ENCODE measurements at regions not wholly inside any gene's neighbourhood (a gene's known extent, or its start where the extent isn't known, plus 50 kb on each side); places are given as distances from the start of the nearest gene placed in this dataset.

- no TSS peak for BruUV-seq (replicated peaks)
- ChIA-PET POLR2A (no interaction called here), SMC1A (ENCODE audit: uncharacterized antibody, unreplicated experiment) (no interaction called here), CTCF (interaction anchor here (1.0 kb wide), 1 partner anchor 19 kb away, joined by 6 read pairs; no protein-coding TSS in a partner anchor), RAD21 (ENCODE audit: unreplicated experiment) (no interaction called here)
- Histone ChIP-seq H3K36me3 (ENCODE audit: control insufficient read depth in 2 of 2, insufficient read depth in 2 of 2, low read length in 1 of 2) (no peaks in the 10 kb centered on the region), H4K20me1 (ENCODE audit: control insufficient read depth, insufficient read depth) (no peaks in the 10 kb centered on the region), H3K27me3 (replicated peaks in 1 of 2; ENCODE audit: control insufficient read depth in 2 of 2, insufficient read depth in 2 of 2, low read length in 1 of 2) (no peaks in the 10 kb centered on the region), H2AFZ (ENCODE audit: control insufficient read depth, low read depth, low read length) (no peak overlapping the region), H3K27ac (ENCODE audit: control insufficient read depth, insufficient read depth) (no peak overlapping the region), H3K79me2 (ENCODE audit: control insufficient read depth, insufficient read depth, low read length) (no peaks in the 10 kb centered on the region), H3K9me3 (replicated peaks; ENCODE audit: control insufficient read depth, insufficient read depth, low read length) (no peaks in the 10 kb centered on the region), H3K4me2 (ENCODE audit: control insufficient read depth, insufficient read depth) (no peak overlapping the region), H3K9ac (ENCODE audit: control insufficient read depth, insufficient read depth, low read length) (no peak overlapping the region), H3K4me1 (ENCODE audit: control insufficient read depth, insufficient read depth, low read length) (no peaks in the 10 kb centered on the region), H3K4me3 (no peak overlapping the region)
- in situ Hi-C loops (cut with MboI) (no loop called here), intact Hi-C loops (cut with micrococcal nuclease; ENCODE audit: unreplicated experiment) (no loop called here)
- FAIRE-seq: no peak
- 18% methylated on average over 7 of the region's 7 CpGs for WGBS (ENCODE audit: insufficient coverage, insufficient replicate concordance, low lambda C conversion rate, missing lambda C conversion rate)
- no peak for DNase-seq (ENCODE audit: low read depth, low spot score)
- no peak for TF ChIP-seq SP1 (IDR thresholded peaks at IDR 0.05; ENCODE audit: low read depth, low read length)
- ATAC-seq: no peak
These were observed 319.4 kb downstream of the SH2D1A start for GRCh38 chrX:124665621-124666400.

- TF ChIP-seq YBX1 (IDR thresholded peaks at IDR 0.05) (no peak), ZNF384 (IDR thresholded peaks at IDR 0.05; ENCODE audit: borderline replicate concordance, low read depth, low read length) (no peak), KDM1A (IDR thresholded peaks at IDR 0.05; ENCODE audit: borderline replicate concordance) (no peak), RBBP5 (conservative IDR thresholded peaks at IDR 0.05) (no peak), CHD1 (IDR thresholded peaks at IDR 0.05; ENCODE audit: low read depth, low read length) (no peak), ZNF207 (IDR thresholded peaks at IDR 0.05; ENCODE audit: borderline replicate concordance) (no peak), MLLT1 (IDR thresholded peaks at IDR 0.05) (no peak), CHD2 (IDR thresholded peaks at IDR 0.05; ENCODE audit: borderline replicate concordance, low read depth, low read length) (no peak)
- ChIA-PET POLR2A (no interaction called here), RAD21 (ENCODE audit: unreplicated experiment) (no interaction called here), SMC1A (ENCODE audit: uncharacterized antibody, unreplicated experiment) (no interaction called here), CTCF (no interaction called here)
- ATAC-seq (no peak), FAIRE-seq (no peak), DNase-seq (ENCODE audit: low read depth, low spot score) (no peak)
- BruUV-seq (replicated peaks): no TSS peak
- Histone ChIP-seq H3K9ac (ENCODE audit: control insufficient read depth, insufficient read depth, low read length) (no peak overlapping the region), H3K4me2 (ENCODE audit: control insufficient read depth, insufficient read depth) (no peak overlapping the region), H3K9me3 (replicated peaks; ENCODE audit: control insufficient read depth, insufficient read depth, low read length) (no peaks in the 10 kb centered on the region), H3K36me3 (ENCODE audit: control insufficient read depth in 2 of 2, insufficient read depth in 2 of 2, low read length in 1 of 2) (no peaks in the 10 kb centered on the region), H4K20me1 (ENCODE audit: control insufficient read depth, insufficient read depth) (no peaks in the 10 kb centered on the region), H3K27ac (ENCODE audit: control insufficient read depth, insufficient read depth) (no peak overlapping the region), H3K27me3 (replicated peaks in 1 of 2; ENCODE audit: control insufficient read depth in 2 of 2, insufficient read depth in 2 of 2, low read length in 1 of 2) (no peaks in the 10 kb centered on the region), H2AFZ (ENCODE audit: control insufficient read depth, low read depth, low read length) (no peak overlapping the region), H3K4me3 (no peak overlapping the region), H3K79me2 (ENCODE audit: control insufficient read depth, insufficient read depth, low read length) (no peaks in the 10 kb centered on the region), H3K4me1 (ENCODE audit: control insufficient read depth, insufficient read depth, low read length) (no peaks in the 10 kb centered on the region)
- in situ Hi-C loops (cut with MboI): no loop called here
- 9% methylated on average over 3 of the region's 3 CpGs for WGBS (ENCODE audit: insufficient coverage, insufficient replicate concordance, low lambda C conversion rate, missing lambda C conversion rate)
- intact Hi-C loops (cut with micrococcal nuclease; ENCODE audit: unreplicated experiment): no loop called here
These were observed 332.8 kb downstream of the SH2D1A start for GRCh38 chrX:124679199-124679598.
